Suppressor macrophage treated with lipopolysaccharide for 4 hours (primary cell): ENCODE measurements at regions not wholly inside any gene's neighbourhood (a gene's known extent, or its start where the extent isn't known, plus 50 kb on each side); places are given as distances from the start of the nearest gene placed in this dataset.

Source experiments
- DNase-seq: peaks from one replicate; pipeline ENCODE4 v3.0.0-alpha.2; 2020

DNA sequence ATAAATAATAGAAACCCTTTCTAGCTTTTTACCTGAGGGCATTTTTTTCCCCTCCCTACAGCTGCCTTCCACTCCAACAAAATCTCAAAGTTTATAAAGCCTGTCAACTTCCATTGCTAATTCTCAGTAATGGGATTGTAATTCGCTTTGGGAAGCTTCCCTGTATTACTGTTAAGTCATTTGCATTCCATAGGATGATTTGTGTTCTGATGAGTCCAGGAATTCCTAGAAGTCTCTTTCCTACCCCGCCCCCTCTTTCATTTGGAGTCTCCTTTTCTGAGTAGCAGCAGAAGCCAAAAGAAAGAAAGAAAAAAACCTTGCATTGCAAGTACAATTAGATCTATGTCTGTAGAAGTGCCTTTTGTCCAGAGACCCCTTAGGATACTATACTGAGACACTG is 1033.3 kb downstream of the IGSF11 start:
- DNase-seq = no peak

DNA sequence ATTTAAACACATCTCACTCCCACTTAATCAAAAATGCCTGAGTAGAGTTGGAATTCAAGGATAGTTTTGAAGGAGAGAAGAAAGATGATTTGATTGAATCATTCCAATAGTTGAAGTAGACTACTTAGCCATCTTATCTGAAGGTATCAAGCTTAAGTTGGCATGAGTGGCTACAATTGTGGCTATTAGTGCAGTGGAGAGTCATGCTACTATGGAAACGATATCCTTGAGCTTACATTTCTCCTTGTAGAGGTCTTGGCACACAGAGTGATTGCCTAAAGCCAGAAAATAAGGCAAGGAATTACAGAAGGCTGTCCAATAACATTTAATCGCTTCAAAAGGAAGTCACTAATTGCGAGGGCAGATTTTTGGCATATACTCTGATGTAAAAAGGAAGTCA is 1022.7 kb downstream of the IGSF11 start:
- no peak for DNase-seq

DNA sequence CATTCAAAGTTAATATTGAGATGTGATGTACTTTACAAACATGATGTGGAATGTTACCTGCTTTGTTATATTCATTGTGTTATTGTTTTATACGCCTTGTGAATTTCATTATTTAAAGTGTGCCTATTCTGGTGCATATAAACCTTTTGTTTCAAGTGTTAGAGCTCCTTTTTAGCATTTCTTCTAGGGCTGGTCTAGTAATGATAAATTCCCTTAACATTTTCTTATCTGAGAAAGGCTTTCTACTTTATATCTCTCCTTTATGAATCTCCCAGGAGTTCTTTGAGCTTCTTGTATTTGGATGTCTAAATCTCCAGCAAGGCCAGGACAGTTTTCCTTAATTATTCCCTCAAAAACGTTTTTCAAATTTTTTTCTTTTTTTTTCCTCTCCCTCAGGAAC is 1005.6 kb downstream of the IGSF11 start:
- DNase-seq = no peak

DNA sequence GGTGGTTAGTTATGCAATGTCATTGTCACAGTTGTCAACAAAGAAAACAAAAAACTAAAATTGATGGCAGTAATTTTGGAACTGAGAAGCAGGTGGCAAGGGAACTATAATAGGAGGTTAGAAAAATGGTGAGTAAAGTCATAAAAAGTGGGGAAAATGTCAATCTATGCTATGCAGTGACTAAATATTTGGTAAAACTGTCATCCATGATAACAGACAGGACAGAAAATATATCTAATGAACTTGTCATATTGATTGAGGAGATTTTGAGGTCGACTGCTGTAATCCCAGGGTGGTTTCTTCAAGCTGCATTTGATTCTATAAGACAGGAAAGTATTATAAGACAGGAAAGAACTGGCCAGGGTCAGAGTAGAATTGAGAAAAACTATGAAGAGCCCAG is 998.4 kb downstream of the IGSF11 start:
- no peak for DNase-seq

DNA sequence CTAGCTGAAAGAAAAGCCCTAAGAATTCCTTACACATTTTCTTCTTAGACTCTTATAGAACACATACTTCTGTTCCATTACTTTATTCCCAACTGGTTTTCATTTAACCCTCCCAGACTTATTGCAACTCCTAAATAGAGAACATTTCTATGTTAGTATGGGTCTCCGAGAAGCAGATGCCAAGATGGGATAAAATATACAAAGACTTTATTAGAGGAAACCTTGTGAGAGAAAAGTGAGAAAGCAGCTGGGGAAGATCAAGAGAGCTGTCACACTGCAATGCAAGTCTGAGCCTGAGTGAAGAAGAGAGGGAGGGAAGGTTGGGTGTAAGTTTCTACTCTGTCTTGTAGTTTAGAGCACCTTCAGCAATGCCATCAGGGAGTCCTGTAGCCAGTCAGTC is 979.3 kb downstream of the IGSF11 start:
- DNase-seq = no peak

DNA sequence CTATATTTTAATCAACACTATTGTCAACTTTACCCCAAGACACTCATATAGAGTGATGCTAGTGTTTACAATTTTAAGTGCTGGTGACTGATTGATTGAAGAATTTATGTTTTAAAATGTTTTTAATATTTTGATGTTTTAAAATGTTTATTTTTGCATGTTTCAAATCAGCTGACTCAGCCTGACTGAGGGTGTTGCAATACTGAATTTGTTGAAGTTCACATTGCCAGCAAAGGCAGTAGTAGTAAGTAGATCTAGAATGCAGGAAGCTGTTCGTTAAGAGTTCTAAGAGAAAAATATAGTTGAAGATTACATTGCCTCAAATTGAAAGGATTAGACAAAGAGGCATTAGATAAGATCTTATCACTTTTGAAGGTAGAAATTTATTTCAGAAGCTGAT is 977.6 kb downstream of the IGSF11 start:
- no peak for DNase-seq

DNA sequence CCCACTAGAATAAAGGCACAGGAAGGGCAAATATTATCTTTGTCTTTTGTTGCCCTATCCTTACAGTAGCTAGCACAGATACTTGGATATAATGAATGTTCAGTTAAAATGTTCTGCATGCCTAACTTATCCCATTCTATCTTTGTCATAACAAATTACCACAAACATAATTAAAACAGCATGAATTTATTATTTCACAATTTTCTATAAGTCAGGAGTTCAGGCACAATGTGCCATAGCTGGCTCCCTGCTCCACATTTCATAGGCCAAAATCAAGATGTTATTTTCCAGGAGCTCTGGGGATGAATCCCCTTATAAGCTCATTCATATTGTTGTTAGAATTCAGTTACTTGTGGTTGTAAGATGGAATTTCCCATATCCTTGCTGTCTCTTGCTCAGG is 975.5 kb downstream of the IGSF11 start:
- DNase-seq = no peak

DNA sequence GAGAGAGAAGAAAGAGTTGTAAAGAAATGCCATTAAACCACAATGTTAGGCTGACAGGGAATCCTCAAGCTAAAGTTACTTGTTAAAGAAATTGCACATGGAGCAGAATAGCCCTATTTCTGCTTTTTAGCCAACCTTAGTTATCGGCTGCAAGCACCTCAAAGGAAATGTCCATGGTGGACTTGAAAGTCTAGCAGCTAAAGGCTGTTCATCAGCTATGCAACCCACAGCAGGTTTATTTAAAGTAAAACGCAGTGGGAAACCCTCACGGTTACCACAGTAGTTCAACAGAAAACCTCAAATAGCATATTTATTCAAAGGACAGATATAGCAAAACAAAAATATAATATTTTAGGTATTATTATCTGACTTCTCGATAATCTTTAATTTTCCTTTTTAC is 967.2 kb downstream of the IGSF11 start:
- no peak for DNase-seq

DNA sequence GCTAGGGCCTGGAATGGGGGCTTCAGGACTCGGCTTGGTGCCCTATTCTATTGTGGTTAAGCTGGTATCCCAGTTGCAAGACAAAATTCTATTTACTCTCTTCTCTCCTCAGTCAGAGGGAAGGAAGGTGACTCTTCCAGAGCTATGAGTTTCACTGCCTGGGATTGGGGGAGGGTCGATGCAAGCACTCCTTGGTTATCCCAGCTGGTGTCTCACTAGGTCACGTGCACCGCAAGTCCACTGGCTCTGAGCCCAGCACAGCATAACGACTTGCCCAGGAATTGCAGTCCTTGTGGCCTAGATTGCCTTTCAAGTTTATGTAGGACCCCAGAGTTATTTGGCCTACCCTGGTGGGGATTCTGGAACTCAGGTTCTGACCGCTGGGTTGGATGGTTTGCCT is 958.8 kb downstream of the IGSF11 start:
- DNase-seq = no peak

DNA sequence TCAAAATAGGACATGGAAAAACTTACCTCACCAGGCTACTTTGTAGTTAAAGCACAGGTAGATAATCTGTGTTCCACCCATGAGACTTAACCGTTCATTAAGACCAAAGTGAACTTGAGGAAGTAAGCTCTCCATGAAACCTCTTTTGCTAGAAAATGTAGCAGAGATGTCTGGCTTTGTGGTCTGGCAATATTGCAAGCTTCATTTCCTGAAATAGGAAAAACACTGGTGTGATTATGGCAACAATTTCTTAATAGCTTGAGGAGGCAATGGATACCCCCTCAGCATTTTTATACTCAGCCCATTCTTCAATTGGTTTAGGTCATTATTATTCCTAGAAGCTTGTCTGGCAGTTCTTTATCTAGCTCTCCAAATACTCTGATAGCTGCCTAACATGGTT is 957.3 kb downstream of the IGSF11 start:
- DNase-seq = no peak

DNA sequence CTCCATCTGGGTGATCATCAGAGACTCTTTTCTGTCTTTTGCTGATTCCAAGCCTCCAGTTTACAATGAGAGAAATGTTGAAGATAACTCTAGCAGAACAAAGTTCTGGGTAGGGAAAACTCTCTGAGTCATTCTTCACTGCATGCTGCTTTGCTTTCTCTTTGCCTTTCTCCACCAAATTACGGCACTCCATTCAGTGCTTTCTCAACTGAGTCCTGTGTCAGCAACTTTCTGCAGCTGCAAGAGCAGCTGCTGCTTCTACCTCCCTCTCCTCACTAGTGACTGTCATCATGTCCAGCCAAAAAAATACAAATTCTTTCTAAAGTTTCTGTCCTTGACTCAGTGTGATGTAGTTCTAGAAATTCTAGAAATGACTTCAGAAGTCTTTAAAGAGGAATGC is 953.8 kb downstream of the IGSF11 start:
- no peak for DNase-seq

DNA sequence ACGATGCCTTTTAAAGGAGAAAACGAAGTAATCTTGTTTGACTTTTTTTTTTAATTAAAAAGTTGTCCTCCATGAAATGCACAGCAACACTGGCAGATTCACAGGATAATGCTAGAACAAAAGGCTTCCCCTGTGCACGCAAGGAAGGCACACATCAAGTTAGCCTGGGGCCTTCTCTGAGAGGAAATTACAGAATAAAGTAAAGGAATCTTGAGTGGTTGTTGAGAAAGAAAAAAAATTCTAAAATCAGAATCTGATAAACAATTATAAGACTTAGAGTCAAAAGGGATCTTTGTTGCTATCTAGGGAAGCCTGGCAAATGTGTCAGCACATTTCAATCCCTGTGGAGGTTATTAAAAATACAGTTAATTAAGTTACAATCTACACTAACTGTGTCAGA is 946.0 kb downstream of the IGSF11 start:
- DNase-seq = no peak

DNA sequence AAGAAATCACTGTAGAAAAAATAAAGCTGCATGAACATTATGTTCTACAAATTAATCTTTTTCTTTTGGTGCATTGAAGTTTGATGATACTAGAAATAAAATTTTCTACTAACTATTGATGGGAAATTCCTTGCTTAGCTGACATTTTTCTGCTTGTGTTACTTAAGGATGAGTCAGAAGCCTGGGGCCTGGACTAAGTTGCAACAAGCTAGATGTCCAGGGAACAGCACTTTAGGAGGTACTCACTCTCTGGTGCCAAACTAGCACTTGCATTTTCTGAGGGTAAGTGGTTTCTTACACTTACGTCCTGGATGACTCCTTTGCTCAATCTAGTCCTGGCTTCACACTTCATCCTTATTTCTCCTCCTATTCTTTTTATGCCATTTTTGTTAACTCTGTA is 945.1 kb downstream of the IGSF11 start:
- DNase-seq = no peak

DNA sequence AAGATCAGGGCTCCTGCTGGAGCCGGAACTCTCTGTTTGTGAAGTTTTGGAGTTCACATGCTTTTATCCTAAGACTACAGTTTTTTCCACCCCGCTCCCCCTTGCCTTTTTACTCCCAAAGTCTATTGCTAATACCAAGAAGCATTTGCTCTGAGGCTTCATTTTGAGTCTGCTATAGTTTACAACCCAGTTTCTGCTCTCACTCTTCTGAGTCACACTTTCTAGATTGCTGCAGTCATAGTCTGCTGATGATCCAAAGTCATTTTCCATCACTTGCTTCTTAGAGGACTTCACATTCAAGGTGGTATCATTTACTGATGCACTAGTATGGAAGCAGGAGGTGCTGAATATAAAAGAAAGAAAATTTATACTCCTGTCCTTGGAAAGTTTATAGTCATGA is 937.4 kb downstream of the IGSF11 start:
- DNase-seq = no peak

DNA sequence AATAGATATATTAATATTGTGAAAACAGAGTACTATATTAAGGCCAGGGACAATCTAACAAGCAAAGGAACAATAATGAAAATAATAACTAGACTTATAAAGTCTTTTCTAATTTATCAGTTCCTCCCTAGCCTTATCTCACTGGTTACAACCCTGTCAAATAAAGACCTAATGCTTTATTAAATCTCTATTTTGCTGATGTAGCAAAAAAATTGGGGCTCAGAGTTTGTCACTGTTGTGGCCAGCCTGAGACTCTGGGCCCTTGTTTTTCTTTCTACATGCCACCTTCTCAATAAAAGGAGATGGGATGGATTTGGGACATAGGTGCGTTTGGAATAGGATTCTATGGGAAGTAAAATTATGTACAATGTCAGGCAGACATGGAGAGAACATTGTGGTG is 937.0 kb downstream of the IGSF11 start:
- DNase-seq = no peak

DNA sequence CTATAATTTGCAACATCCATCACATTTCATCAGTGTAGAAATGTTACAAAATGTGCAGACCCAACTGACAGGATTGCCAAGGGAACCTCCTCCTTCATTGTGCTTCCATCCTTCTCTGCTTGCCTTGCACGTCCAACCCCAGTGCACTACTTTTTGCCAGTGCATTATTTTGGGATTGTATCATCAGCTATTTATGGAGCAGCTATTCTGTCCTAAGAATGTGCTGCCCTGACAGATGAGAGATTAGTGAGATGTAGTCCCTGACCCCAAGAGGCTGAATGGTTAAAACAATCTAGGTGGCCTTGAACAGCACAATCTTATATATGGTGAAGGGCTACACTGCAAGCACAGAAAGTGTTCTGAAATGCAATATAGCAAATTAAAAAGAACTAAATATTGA is 935.8 kb downstream of the IGSF11 start:
- DNase-seq = no peak

DNA sequence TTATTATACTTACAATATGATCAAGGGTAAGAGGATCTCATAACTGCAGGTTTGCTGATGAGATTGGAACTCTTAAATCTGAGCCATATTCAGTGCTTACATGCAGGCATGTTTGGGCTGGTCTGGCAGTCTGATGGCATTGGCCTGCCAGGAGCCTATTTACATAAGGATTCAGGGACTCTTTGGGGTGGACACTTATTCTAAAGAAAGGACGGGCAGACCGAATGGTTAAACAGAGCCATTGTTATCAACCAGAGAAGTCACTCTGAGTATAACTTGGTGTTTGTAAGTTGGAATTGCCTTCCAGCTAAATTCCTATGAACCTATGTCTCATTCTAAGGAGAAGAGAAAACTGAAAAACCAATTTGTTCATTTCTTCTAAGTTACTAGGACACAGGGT is 932.8 kb downstream of the IGSF11 start:
- no peak for DNase-seq

DNA sequence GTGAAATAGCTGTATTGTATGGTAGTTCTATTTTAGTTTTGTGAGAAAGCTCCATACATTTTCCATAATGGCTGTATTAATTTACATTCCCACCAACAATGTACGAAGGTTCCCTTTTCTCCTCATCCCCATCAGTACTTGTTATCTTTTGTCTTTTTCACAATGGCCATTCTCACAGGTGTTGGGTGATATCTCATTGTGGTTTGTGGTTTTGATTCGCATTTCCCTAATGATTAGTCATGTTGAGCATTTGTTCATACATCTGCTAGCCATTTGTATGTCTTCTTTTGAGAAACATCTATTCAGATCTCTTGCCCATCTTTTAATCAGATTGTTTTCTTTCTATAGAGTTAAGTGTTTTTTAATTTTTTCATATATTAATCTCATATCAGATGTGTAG is 931.9 kb downstream of the IGSF11 start:
- DNase-seq = no peak

DNA sequence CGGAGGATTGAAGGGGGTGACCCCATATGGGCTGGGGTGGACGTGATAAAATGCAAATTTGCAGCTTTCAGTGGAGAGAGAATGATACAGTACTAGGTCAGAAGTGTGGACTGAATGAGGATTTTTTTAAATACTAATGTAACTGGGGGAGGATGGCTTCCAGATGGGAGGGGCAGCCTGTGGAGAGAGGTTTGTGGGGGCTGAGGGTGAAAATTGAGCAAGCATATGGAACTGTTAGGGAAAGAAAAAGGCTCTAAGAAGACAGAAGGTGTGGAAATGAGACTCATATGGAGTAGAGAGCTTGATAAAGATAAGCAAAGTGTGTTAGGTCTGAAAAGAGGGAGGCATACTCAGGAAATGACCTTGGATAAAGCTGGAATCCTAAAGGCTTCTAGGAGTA is 926.4 kb downstream of the IGSF11 start:
- DNase-seq = no peak

DNA sequence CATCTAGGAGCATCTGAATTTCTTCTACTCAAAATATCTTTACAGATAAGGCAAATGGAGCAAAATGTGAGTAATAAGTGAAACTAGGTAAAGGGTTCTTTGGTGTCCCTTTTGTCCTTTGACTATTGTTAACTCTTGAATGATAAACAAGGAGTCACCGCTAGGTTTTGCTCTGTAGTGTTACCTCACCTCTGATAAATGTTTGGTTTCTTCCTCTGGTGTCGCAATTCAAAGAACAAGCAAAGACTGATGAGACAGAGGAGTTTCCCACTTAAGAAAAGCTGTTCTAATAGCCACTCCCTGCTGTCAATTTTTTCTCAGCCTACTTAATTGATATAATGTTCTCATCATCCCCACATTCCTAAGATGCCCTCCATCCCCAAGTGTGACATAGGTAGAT is 925.9 kb downstream of the IGSF11 start:
- no peak for DNase-seq

DNA sequence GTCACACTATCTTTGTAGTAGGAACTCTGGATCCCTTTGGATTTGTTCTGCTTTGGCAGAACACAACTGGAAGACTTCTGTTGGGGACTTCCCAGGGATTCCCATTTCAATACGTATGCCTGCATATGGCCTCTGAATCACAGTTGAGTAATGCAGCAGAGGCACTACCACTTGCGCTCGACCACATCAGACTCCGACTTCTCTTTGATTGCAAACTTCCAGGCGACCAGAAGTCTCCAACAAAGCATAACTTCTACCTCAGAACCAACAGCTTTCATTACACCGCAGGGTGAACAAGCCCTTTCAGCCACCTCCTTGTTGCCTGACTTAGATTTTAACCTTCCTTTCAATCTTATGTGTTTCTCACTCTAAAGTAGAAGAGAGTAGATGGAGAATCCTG is 924.4 kb downstream of the IGSF11 start:
- no peak for DNase-seq

DNA sequence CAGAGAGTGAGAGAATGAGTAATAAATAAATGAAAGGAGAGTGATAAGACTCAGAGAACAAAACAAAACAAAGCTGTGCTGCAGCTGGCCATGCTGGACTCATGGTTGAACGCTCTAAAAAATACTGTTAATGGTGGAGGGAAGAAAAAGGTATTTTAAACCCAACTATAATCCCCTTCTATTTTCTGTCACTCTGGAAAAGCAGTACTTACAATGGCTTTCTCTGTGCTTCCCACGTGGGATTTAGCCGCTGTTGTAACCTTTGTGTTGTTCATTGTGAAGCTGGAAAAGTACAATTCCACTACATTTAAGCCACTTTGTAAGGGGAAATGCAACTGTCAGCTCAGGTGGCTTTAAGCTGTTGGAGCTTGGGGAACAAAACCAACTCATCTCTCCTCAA is 917.7 kb downstream of the IGSF11 start:
- DNase-seq = no peak

DNA sequence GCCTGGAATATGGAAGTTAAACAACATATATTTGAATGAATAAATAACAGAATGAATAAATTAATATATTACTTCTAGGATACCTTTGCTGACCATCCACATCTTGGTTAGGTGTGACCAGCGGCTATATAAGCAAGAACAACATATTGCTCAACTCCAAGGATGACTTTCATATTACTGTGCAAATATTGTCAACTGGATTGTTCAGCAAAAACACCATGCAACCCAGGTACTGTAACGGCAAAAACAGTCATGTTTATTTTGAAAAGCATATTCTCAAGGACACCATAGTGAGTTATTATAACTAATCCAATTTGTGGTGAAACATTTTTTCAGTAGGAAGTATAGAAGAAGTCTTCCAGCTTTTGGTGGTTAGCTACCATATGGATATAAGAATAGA is 907.9 kb downstream of the IGSF11 start:
- DNase-seq = no peak

DNA sequence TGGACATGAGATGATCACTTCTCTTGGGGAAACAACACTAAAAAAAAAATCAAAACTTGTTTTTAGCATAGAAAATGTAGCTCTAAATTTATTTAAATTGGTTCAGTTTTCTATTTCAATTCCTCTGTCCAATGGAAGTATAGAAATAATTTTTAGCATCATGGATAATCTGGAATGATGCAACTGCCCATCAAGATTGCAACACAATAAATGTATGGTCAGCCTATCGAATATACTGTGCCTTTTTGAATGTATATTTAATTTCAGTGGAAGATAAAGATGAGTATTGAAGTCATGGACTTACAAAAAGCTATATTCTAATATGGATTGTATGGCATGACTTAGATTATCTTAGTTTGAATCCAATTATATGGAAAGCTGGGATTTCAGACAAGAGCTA is 906.7 kb downstream of the IGSF11 start:
- no peak for DNase-seq

DNA sequence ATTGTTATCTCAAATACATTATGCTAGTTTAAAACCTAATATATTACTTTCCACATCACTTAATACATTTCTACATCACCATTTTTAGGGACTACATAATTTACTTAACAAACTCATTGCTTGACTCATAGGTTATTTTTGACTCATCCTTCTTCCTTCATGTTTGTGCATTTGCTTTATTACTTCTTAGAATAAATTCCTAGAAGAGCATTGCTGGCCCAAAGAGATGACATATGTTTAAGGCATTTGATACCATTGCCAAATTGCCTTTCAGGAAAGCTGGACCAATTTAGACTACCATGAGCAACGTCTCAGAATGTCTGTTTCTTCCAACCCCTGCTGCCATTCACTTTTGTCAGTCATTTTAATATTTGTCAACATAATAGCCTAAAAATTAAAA is 905.8 kb downstream of the IGSF11 start:
- DNase-seq = no peak

DNA sequence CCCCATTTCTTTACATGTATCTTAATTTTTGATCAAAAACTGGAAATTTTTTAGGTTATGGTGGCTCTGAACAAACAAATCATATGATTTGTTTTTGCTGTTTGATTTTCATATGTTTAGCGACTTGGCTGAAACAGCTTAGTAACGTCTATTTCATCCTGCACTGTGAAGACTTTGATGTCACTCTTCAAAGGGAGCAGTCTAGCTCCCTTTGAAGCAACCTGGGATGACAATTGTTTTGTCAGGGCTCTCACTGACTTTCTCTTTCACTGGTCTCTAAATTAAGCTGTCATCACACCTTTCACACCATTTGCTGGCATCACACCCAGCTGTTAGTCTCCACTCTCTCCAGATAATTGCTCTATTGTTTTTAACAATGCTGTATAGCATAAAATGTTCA is 896.9 kb downstream of the IGSF11 start:
- no peak for DNase-seq

DNA sequence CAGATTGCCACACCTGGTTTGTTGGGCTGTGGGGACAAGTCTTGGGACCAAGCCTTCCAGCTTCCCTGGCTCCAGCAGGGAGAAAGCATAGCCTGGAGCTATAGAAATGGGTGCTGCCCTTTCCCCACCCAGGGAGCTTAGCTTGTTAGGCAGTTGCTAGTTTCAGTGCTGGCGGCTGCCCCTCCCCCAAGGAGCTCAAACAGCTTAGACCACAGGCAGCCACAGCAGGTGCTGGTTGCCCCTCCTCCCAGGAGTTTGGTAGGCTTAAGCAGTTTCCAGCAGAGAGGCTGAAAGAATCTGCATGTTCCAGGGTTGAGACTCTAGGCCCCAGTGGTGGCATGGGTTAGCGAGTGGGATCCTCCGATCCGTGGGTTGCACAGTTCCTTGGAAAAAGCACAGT is 889.7 kb downstream of the IGSF11 start:
- DNase-seq = no peak
